ENCODE measurements at regions not wholly inside any gene's neighbourhood (a gene's known extent, or its start where the extent isn't known, plus 50 kb on each side); places are given as distances from the start of the nearest gene placed in this dataset.

DNA sequence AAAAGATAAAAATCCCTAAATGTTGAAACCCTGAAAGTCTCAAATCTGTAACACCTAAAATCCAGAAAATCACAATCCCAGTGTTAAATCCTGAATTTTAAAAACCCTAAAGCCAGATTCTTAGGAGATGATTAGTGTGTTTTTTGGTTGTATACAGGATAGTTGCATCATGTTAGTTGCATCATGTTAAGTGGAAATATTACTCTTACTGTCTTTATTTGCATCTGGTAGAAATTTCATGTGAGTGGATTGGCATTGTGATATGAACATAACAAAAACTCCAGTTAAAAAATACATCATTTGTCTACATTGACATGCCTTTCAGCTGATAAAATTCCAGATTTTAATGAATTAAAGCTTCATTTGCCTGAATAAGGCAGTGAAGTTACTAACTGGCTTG, 683.1 kb upstream of the ACVR2A start:
- H3K27me3 Mint-ChIP-seq: no peaks in the 10 kb centered on the region
- no peak overlapping the region for H3K4me3 Mint-ChIP-seq
- Histone ChIP-seq H3K9me3 (ENCODE audit: control extremely low read depth in 1 of 3, control insufficient read depth in 2 of 3, insufficient read depth in 1 of 3, low read length in 2 of 3) (peaks cover 0 to 3% (median 0%) of the 10 kb centered on the region in 3 donors), H3K4me3 (ENCODE audit: control extremely low read depth in 1 of 5, extremely low read depth in 1 of 5, insufficient read depth in 1 of 5, low read depth in 2 of 5, low read length in 4 of 5) (no peak overlapping the region), H4K20me1 (ENCODE audit: control insufficient read depth, insufficient read depth, low read length, poor library complexity, severe bottlenecking) (no peaks in the 10 kb centered on the region), H3K27ac (ENCODE audit: low read length in 2 of 2) (no peak overlapping the region), H3K4me2 (replicated peaks; ENCODE audit: low read depth, low read length, poor library complexity, severe bottlenecking) (no peak overlapping the region), H2AFZ (ENCODE audit: insufficient read depth, low read depth, low read length, poor library complexity, severe bottlenecking) (no peak overlapping the region), H3K9ac (ENCODE audit: low read length) (no peak overlapping the region), H3K79me2 (ENCODE audit: control insufficient read depth, insufficient read depth, low read length) (no peaks in the 10 kb centered on the region), H3K27me3 (replicated peaks in 1 of 4; ENCODE audit: control extremely low read depth in 1 of 4, control insufficient read depth in 3 of 4, insufficient read depth in 4 of 4, low read length in 3 of 4) (no peaks in the 10 kb centered on the region), H3K4me1 (ENCODE audit: control insufficient read depth in 2 of 2, insufficient read depth in 2 of 2, low read length in 2 of 2) (no peaks in the 10 kb centered on the region), H3K36me3 (replicated peaks in 1 of 2; ENCODE audit: control extremely low read depth in 1 of 2, control insufficient read depth in 1 of 2, extremely low read depth in 1 of 2, insufficient read depth in 2 of 2, low read length in 1 of 2) (no peaks in the 10 kb centered on the region)
- TF ChIP-seq, protein P1, sequence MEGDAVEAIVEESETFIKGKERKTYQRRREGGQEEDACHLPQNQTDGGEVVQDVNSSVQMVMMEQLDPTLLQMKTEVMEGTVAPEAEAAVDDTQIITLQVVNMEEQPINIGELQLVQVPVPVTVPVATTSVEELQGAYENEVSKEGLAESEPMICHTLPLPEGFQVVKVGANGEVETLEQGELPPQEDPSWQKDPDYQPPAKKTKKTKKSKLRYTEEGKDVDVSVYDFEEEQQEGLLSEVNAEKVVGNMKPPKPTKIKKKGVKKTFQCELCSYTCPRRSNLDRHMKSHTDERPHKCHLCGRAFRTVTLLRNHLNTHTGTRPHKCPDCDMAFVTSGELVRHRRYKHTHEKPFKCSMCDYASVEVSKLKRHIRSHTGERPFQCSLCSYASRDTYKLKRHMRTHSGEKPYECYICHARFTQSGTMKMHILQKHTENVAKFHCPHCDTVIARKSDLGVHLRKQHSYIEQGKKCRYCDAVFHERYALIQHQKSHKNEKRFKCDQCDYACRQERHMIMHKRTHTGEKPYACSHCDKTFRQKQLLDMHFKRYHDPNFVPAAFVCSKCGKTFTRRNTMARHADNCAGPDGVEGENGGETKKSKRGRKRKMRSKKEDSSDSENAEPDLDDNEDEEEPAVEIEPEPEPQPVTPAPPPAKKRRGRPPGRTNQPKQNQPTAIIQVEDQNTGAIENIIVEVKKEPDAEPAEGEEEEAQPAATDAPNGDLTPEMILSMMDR (IDR thresholded peaks at IDR 0.05): no peak
- TF ChIP-seq EZH2 (IDR thresholded peaks at IDR 0.05; ENCODE audit: borderline replicate concordance, insufficient read depth, low read depth, low read length, poor library complexity, severe bottlenecking): no peak
- ChIA-PET CTCF (no interaction called here), POLR2A (no interaction called here)
- no peak overlapping the region for H3K27ac Mint-ChIP-seq
- H3K9me3 Mint-ChIP-seq (ENCODE audit: insufficient read depth): peaks cover 2% of the 10 kb centered on the region
- DNase-seq (no peak), ATAC-seq (ENCODE audit: low read depth) (no peak)
- intact Hi-C loops (cut with micrococcal nuclease): no loop called here
- H3K4me1 Mint-ChIP-seq: no peaks in the 10 kb centered on the region

DNA sequence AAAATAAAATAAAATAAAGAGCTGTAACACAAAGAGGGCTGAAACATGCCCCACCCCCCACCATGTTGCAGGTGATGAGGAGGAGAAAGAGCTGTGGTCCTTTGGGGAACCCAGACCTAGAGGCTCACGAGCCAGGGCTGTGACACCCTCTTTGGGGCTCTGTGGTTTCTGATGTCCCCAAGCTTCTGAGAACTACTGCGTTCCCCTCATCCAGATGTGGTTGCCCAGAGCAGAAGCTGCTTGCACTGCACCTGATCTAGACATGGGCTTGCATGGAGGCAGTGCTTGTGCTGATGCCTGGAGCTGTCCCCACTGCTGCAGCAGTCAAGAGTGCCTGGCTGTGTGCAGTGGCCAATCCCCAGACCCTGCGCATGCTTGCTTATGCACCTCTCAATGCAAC, 687.9 kb upstream of the ACVR2A start:
- H4K20me1 ChIP-seq (ENCODE audit: control insufficient read depth, insufficient read depth, low read length, poor library complexity, severe bottlenecking): no peaks in the 10 kb centered on the region
- H3K27ac ChIP-seq (ENCODE audit: low read length in 2 of 2): no peak overlapping the region
- no peak overlapping the region for H3K4me2 ChIP-seq (replicated peaks; ENCODE audit: low read depth, low read length, poor library complexity, severe bottlenecking)
- no peak for TF ChIP-seq EZH2 (IDR thresholded peaks at IDR 0.05; ENCODE audit: borderline replicate concordance, insufficient read depth, low read depth, low read length, poor library complexity, severe bottlenecking)
- peaks cover 2% of the 10 kb centered on the region for H3K9me3 Mint-ChIP-seq (ENCODE audit: insufficient read depth)
- H3K4me3 ChIP-seq (ENCODE audit: control extremely low read depth in 1 of 5, extremely low read depth in 1 of 5, insufficient read depth in 1 of 5, low read depth in 2 of 5, low read length in 4 of 5): no peak overlapping the region
- no peaks in the 10 kb centered on the region for H3K27me3 ChIP-seq (replicated peaks in 1 of 4; ENCODE audit: control extremely low read depth in 1 of 4, control insufficient read depth in 3 of 4, insufficient read depth in 4 of 4, low read length in 3 of 4)
- no peak overlapping the region for H3K4me3 Mint-ChIP-seq
- intact Hi-C loops (cut with micrococcal nuclease): no loop called here
- H3K9me3 ChIP-seq (ENCODE audit: control extremely low read depth in 1 of 3, control insufficient read depth in 2 of 3, insufficient read depth in 1 of 3, low read length in 2 of 3): peaks cover 0 to 3% (median 0%) of the 10 kb centered on the region in 3 donors
- DNase-seq (no peak), ATAC-seq (ENCODE audit: low read depth) (no peak)
- POLR2A ChIA-PET: no interaction called here
- no peaks in the 10 kb centered on the region for H3K4me1 Mint-ChIP-seq
- H3K79me2 ChIP-seq (ENCODE audit: control insufficient read depth, insufficient read depth, low read length): no peaks in the 10 kb centered on the region
- no peaks in the 10 kb centered on the region for H3K27me3 Mint-ChIP-seq
- no peaks in the 10 kb centered on the region for H3K4me1 ChIP-seq (ENCODE audit: control insufficient read depth in 2 of 2, insufficient read depth in 2 of 2, low read length in 2 of 2)
- no peak overlapping the region for H3K27ac Mint-ChIP-seq
- H3K36me3 ChIP-seq (replicated peaks in 1 of 2; ENCODE audit: control extremely low read depth in 1 of 2, control insufficient read depth in 1 of 2, extremely low read depth in 1 of 2, insufficient read depth in 2 of 2, low read length in 1 of 2): no peaks in the 10 kb centered on the region
- no peak overlapping the region for H3K9ac ChIP-seq (ENCODE audit: low read length)
- 94% methylated on average over 2 of the region's 3 CpGs for WGBS (ENCODE audit: insufficient coverage)
- H2AFZ ChIP-seq (ENCODE audit: insufficient read depth, low read depth, low read length, poor library complexity, severe bottlenecking): no peak overlapping the region
- CTCF ChIA-PET: no interaction called here
